Iris pigment epithelial cell (primary cell): ENCODE measurements at regions not wholly inside any gene's neighbourhood (a gene's known extent, or its start where the extent isn't known, plus 50 kb on each side); places are given as distances from the start of the nearest gene placed in this dataset.

ENCODE experiments used
- DNase-seq: peaks from one replicate; pipeline ENCODE4 v3.0.0-alpha.2; 2011; ENCODE audit warnings: low read depth

DNA sequence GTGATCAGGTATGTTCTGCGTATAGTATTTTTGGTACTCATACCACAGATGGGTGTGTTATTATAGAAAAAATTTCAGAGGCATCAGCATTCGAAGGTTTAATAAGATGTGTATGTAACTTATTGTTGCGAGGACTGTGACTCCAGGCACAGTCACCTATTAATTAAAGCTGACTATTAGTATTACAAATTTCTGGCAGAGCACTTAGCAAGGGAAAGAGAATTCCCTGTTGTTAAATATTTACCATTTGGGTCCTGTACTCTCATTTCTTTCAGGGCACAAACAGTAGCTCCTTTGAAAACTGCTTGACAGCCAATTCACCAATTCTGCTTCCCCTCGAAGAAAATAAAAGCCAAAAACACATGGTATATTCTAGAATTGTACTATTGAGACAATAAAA, 653.8 kb downstream of the ELAVL2 start:
- no peak for DNase-seq

DNA sequence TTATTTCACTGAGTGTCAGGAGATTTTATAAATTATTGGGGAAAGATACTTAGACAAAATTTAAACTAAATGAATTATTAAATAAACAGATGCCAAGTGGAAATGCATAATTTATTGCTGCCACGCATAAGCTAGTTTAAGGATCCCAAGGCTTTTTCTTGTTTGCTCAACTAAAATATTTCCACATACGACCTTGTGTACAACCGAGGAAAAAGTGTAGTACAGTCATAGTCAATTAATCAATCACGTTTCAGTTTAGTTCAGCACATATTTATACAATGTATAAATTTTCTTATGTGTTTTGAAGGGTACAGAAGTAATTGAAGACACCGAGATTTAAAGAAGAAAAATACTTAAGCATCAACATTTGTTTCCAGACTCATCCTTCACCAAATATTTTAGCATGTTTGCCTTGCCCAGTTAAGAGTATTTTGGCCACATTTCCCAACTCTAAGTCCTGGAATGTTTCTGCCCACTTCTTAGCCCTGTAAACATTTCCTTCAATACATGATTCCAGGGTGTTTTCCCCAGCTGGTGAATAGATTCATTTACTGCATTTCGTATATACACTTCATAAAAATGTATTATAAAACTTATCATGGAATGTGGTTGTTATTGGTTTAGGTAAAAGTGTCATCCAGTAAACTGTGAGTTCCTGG, 652.9 kb downstream of the ELAVL2 start:
- no peak for DNase-seq

DNA sequence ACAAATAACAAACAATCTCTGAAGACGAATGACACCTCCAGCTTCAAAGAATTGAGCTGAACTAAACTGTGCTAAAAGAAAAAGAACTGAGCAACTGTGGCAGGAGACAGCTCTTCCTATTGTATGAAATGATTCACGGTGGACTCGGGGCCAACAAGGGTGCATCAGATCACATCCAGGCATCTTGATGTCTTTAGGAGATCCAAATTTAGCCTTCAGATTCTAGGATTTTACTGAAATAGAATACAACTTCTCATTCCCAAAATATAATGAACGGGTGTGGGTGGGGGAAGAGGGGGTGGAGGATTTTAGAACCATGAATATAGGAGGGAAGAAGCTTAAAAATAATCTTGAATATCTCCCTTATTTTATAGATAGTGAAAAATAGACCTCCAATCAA, 631.8 kb downstream of the ELAVL2 start:
- DNase-seq, result no peak

DNA sequence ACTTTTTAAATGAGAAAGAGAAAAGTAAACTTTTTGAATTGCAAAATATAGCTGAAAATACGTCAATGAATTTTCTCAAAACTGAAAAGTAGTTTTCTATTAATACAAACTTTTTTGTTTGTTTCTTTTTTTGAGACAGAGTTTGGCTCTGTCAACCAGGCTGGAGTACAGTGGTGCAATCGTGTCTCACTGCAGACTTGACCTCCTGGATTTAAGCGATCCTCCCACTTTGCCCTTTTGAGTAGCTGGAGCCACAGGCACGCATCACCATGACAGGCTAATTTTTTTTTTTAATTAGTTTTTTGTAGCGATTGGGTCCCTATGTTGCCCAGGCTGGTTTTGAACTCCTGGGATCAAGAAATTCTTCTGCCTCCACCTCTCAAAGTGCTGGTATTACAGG, 610.4 kb downstream of the ELAVL2 start:
- no peak for DNase-seq

DNA sequence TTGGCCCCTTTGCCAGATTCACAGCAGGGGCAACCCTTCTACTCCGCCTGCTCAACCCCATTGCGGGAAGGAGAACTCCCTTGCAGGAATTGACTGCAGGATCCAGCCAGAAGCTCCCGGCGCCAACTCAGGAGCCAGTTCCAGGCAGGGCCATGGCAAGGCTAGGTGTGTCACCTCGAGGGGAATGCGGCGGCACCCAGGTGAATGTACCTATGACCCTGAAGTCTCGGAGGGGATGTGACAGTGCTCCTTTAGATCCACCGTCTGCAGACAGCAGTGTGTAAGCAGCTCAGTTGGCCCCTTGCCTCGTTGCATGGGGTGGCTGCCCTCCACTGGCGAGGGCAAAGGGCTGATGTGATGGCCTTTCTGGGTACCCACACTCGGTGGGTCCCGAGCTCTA, 606.6 kb downstream of the ELAVL2 start:
- DNase-seq, result no peak

DNA sequence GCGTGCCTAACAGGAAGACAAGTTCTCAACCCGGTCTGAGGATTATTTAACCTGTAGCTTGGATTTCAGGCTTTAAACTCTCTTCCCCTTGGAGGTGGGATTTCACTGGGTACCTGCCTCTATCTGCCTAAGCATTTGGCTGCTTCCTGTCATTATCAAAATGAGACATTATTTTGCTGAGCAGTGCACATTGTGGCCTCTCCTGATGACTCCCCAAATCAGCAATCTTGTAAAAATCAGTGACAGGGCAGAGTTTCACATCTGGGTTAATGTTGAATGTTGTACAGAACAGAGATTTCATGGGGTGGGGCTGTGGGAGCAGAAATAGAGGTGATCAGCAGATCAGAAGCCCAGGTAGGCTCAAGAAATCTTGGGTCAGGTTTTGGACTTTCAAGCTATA, 605.9 kb downstream of the ELAVL2 start:
- DNase-seq, result no peak

DNA sequence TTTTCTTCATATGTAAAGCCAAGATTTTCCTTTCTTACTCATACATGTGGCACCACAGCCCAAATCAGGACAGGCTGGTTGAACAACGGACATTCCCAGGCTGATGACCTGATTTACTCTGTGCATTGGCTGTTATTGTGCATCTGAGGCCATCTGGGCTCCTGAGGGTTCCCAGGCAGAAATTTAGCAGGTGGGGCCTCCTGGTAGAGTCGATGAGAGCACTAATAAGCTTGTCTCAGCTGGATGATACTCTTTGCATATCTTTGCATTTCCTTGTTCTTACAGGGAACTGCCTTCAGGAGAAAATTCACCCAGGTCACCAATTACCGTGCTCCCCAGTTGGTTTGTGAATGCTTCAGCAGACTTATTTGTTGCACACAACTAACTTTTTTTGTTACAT, 605.1 kb downstream of the ELAVL2 start:
- DNase-seq, result no peak

DNA sequence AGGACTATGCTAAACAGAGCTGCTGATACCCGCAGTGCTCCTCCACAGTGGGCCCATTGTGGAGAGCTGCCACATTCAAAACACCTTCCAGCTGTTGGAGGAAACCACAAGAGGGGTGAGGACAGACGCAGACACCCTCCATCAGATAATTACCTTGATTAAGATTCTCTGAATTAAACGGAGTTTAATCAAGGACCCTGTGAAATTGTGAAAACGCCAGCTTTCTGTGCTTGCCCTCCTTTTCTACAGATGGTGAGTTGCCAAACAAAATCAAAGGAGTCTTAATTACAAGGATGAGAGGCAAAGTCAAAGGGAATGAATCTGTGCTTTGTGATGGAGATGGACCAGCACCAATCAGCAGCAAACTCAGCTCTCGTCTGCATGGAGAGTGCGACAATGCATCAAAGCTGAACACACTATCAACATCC, 596.1 kb downstream of the ELAVL2 start:
- no peak for DNase-seq

DNA sequence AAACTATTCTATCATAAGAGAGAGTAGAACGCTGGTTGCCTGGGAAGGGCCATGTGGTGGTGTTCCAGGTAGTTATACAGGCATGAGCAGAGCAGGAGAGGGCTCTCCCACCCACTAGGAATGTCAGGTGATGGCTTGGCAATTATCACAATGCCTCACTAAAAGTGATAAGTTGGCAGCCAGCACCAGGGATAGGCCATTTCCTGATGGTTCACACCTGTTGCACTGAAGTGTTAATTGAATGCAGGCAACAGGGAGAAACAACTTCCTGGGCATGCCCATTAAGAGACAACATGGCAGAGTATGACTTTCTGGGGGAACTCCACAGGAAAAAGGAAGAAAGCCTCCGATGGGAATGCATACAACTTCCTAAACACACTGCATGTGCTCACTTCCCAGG, 593.2 kb downstream of the ELAVL2 start:
- DNase-seq, result no peak

DNA sequence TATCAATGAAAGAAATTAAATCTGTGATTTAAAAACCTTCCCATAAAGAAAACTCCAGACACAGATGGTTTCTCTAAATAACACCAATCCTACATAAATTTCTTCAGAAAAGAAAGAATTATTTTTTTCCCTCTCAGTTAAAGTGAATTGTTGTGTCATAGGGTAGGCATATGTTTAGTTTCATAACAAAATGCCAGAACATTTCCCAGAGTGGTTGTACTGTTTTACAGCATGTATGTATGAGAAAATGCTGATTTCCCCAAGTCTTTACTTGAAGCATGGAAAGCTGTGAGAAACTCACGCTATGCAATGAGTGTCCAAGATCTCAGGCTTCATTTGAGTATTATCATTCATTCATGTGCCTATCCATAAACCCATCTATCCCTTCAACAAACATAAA, 582.5 kb downstream of the ELAVL2 start:
- no peak for DNase-seq

DNA sequence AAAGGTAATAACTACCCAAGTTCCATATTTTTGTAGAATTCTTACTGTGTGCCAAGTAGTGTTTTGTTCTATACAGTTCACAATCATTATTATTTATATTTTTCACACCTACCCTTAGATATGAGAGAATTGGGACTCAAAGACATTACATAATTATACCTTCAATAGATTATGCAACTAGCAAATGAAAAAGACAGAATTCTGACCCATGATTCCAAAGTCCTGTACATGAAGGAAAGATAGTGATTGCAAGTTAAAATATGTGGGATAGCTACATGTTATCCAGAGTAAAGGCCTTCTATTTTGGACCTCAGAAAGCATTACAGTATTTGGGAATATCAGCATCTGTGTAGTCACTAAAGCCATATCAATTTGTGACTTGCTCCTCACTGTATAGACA, 581.0 kb downstream of the ELAVL2 start:
- DNase-seq, result no peak

DNA sequence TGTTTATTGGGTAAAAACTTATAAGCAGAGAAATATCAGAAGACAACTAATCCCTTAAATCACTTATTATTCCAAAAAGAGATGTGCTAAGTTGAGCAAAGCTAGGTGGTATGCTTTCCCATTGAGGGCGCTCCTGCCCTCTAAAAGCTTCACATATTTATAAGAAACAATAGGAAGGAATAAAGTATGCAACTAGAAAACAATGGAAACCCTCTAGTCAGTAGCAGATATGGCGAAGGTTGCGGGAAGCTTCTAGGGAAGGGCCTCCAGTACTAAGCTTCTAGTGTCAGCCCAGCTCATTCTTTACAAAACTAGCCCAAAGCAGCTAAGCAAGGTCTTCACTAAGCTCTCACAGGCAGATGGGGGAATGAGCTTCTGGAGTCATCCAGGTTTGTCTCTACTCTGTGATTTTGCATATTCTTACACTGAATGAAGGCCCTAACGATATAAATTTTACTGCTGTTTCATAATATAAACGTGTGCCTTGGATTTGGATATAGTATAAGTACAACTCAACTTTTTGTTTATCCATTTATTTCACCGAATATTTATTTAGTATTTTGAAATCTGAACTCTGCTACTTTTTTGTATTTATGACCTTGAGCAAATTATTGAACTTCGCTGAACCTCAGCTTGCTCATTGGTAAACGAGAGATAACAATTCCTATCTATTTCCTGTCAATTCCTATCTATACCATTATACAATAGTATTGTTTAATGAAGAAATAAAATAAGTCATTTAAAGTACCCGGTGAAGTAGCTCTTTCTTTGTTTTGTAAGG, 571.4 kb downstream of the ELAVL2 start:
- DNase-seq, result no peak

DNA sequence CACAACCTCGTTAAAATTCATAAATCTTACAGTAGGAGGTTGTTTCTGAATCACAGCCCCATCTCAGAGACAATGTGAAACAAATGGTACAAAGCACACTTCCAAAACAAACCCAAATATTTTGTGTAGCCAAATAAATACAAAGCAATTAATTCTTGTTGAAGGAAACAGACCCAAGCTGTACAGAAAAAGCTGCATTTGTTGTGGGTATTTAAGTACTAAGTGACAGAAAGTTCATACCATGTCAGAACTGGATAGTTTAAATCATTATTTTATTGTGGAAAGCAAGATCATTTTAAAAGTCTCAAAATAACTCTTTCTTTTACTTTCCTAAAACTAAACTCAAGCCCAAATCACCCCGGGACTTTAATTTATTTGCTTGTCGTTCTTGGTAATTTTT, 570.7 kb downstream of the ELAVL2 start:
- no peak for DNase-seq

DNA sequence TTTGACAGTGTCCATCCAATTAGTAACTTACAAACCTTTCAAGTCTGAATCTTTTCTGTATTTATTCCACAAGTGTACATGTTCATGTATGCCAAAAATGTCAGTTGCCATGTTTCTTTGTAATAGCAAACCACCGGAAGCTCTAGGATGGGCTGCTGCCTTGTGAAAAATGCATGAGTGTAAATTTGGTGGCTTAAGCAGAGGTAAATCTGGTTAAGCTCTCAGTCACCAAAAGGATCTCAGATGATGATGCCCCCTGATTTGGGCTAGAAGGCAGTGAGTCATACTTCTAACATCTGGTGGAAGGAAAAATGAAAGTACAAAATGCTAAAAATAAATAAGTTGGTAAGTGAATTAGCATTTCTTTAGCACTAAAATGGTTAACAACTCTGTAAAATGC, 567.5 kb downstream of the ELAVL2 start:
- DNase-seq, result no peak

DNA sequence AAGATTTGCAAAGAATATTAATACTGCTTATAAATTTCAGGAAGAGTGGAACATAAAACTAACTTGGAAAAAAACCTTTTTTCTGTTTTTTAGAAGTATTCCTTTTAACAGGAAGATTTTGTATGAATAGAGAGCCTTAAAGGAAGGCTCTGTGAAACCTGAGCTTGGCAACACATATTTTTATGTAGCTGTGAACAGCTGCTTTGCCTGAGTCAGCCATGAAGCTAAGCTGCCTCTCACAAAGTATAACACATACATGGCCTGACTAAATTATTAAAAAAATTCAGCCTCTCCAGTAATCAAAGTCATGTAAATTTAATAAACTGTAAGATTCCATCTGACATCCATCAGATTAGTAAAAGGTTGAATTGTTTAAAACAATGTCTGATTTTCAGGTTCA, 547.5 kb downstream of the ELAVL2 start:
- no peak for DNase-seq

DNA sequence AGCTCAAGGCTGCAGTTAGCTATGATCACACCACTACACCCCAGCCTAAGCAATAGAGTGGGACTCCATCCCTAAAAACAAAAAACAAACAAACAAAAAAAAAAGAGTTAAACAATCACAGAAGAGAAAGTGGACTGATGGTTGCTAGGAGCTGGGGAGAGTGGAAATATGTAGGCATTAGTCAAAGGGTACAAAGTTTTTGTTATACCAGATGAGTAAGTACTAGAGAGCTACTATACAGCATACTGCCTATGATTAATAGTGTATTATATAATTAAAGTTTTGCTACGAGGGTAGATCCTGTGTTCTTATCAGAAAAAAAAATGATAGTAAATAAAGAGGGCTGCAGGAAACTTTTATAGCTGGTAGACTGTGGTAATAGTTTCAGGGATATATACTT, 538.6 kb downstream of the ELAVL2 start:
- no peak for DNase-seq

DNA sequence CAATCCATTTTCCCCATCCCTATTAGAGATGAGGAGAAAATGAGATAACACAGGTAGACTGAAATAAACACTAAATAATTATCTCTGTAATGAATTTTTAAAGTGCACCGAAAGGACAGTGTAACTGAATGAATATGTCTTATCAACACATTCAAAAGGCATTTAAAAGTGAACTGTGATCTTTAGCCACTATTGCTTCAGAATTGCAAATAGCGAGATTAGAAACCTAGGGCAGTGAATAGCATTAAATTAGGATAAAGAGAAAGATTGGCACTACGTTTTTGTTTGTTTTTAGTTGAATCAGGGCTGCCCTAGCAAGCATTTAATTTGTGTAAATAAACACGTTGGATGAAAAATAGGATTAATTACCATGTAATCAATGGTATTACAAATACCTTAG, 537.5 kb downstream of the ELAVL2 start:
- no peak for DNase-seq

DNA sequence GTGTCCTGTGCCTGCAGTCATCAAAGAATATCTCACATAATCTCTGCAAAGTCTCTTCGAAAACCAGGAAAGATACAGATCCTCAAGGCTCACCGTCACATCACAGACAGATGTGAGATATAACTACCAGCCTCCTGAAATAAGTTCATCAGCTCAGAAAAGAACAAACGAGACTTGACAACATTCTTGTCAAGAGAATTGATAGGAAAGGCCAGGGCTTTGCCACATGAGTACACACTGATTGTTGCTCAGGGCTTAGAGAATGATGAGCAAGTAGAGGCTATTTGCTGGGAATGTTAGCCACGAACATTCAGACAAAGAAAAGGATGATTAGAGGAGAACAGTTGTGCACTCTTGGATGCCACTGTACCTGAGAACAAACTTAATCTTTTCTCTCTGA, 535.1 kb downstream of the ELAVL2 start:
- DNase-seq, result no peak

DNA sequence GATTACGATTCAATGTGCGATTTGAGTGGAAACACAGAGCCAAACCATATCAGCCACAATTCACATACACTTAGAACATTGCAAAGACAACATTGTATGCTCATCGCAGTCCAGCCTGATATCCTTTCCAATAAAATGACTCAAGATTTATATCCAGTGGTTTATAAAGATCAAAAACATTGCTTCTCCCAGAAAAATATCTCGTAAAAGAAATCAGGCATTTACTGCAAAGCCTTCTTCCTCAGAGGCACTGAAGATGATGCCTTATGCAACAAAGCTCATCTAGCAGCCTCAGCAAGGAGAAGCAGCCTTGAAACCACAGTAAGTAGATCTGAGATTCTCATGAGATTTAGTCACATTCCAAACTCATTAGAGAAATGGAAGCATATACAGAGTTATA, 523.8 kb downstream of the ELAVL2 start:
- no peak for DNase-seq

DNA sequence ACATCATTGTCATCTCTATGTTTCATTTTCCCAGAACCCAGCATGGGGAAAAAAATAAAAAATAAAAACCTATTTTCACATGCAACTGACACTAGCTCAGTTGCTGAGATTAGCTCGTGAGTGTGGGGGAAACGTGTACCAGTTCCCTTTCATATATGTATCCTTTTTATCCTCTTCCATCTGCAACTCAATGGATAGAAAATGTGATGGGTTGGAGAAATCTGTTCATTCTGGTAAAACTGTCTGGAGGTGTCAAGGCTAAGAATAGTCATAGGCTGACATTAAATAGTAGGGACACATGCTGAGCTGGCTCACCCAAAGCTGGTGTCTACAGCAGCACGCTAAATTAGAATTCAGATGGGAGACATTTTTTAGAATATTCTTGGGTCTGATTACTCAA, 519.3 kb downstream of the ELAVL2 start:
- no peak for DNase-seq

DNA sequence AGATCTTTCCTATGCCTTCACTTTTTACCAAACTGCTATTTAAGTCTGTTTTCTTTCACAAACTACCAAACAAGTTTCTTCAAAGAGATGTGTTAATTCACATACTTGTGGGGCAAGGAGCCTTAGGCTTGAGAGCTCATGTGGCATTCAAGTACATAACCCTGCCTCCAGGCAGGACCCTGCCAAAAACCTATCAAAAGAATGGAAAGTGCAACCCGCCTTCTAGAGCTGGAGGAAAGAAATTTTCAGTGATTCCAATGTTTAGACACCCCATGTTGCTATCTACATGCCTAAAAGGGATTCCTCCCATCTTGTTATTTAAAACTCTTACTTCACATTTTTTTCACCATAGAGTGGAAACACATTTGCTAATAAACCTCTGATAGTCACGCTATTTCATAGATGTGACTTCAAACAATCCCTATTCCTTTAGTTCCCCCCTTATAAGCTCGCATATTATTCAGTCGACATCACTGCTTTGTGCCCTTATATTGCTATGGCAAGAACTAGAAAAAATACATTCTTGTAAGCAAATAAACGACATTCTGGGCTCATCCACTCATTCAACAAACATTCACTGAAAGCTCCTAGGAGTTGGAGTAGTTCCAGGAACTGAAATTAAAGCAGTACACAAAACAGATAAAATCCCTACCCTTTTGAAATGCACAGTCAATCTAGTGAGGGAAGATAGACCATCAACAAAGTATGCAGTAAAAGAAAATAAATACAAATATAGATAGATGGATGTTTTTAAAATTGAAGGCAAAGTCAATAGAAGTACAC, 518.1 kb downstream of the ELAVL2 start:
- DNase-seq, result no peak

DNA sequence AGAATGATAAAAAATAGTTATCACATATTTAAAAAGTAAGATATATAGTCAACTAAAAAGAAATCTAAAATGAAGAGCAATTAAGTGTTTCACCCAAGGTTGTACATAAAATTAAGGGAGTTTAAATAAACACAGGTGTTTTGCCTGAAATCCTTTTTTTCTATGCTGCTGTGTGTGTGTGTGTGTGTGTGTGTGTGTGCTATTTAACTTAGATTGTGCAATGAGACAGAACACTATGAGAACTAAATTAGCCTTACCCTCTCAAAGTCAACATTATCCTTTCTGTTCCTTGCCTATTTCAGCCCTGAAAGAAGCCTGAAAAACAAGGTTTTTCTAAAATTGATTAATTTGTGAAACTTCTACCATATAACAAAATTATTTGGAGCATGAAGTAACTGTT, 516.2 kb downstream of the ELAVL2 start:
- DNase-seq, result no peak

DNA sequence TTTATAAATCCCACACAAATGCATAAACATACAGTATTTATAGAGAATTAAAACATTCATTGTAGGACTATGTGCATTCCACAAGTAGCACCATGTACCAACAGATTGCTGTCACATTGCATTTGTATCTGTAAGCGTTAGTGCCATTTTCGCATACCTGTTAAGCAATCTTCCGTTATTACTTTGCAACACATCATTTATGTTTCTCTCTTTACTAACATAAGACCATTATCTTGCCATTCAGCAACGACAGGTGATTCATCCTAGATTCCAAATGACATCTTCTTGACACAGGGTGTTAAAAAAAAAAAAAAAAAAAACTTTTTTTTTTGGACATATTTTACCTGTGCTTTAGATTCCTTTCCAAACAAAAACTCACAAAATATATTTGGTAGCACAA, 511.8 kb downstream of the ELAVL2 start:
- no peak for DNase-seq
